ENCODE measurements at regions not wholly inside any gene's neighbourhood (a gene's known extent, or its start where the extent isn't known, plus 50 kb on each side); places are given as distances from the start of the nearest gene placed in this dataset.
"Not testable (repeated sequence)": the region's sequence is repeated elsewhere in the genome, so short reads cannot be mapped to it uniquely, and the experiment has no call there.

GRCh38 chr6:15089569-15090144 is 156.2 kb upstream of the JARID2 start:
- peak in 1 of 2 experiments; percentile 57 for DNase-seq

- no peak for DNase-seq
Measured at GRCh38 chr6:15090145-15090579, 155.7 kb upstream of the JARID2 start.

GRCh38 chr6:15090745-15091384 is 155.0 kb upstream of the JARID2 start:
- DNase-seq: no peak

- DNase-seq: no peak
Measured at GRCh38 chr6:15096894-15097837, 148.7 kb upstream of the JARID2 start.

- no peak for DNase-seq
Measured at GRCh38 chr6:15101130-15101529, 144.7 kb upstream of the JARID2 start.

GRCh38 chr6:15102241-15102640 is 143.6 kb upstream of the JARID2 start:
- no peak for DNase-seq

- no peak for DNase-seq
Measured at GRCh38 chr6:15106958-15107643, 138.8 kb upstream of the JARID2 start.

- DNase-seq: no peak
Measured at GRCh38 chr6:15107644-15108382, 138.1 kb upstream of the JARID2 start.

- DNase-seq: no peak
Measured at GRCh38 chr6:15108383-15108715, 137.5 kb upstream of the JARID2 start.

- DNase-seq: no peak
Measured at GRCh38 chr6:15109338-15110090, 136.4 kb upstream of the JARID2 start.

- DNase-seq: peak in 1 of 2 experiments; percentile 25
Measured at GRCh38 chr6:15110726-15111354, 135.0 kb upstream of the JARID2 start.

- DNase-seq: not testable (repeated sequence)
Measured at GRCh38 chr6:15111576-15111975, 134.3 kb upstream of the JARID2 start.

GRCh38 chr6:15113587-15113986 is 132.3 kb upstream of the JARID2 start:
- no peak for DNase-seq

- DNase-seq: no peak
Measured at GRCh38 chr6:15114061-15114460, 131.8 kb upstream of the JARID2 start.

GRCh38 chr6:15116889-15117288 is 129.0 kb upstream of the JARID2 start:
- no peak for DNase-seq

- DNase-seq: no peak
Measured at GRCh38 chr6:15121443-15121842, 124.4 kb upstream of the JARID2 start.

GRCh38 chr6:15121977-15122550 is 123.8 kb upstream of the JARID2 start:
- no peak for DNase-seq

GRCh38 chr6:15129887-15130286 is 116.0 kb upstream of the JARID2 start:
- no peak for DNase-seq

GRCh38 chr6:15131234-15131633 is 114.6 kb upstream of the JARID2 start:
- DNase-seq: no peak

- DNase-seq: no peak
Measured at GRCh38 chr6:15131651-15132061, 114.2 kb upstream of the JARID2 start.

- no peak for DNase-seq
Measured at GRCh38 chr6:15132167-15132566, 113.7 kb upstream of the JARID2 start.
